ENCODE measurements at regions not wholly inside any gene's neighbourhood (a gene's known extent, or its start where the extent isn't known, plus 50 kb on each side); places are given as distances from the start of the nearest gene placed in this dataset.
"Not testable (repeated sequence)": the region's sequence is repeated elsewhere in the genome, so short reads cannot be mapped to it uniquely, and the experiment has no call there.

DNA sequence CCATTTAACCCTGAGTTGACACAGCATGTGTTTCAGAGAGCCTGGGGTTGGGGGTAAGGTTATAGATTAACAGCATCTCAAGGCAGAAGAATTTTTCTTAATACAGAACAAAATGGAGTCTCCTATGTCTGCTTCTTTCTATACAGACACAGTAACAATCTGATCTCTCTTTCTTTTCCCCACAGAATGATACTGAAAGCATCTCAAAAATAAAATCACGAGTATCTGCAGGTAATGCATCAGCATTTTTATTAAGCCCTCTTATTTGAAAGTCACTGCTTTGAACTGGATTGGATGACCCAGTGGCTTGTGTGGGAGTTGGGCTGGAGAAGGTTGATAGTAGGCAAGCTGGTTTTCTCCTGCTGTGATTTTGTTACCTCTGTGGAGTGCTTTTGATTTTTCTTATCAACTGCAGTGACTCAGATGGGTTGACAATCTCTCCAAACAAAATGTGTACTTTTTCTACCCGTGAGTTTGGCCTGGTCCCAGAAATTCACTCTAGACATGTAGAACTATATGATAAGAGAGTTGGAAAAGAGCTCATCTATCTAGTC lies 253.5 kb upstream of the PRKCQ start:
- in situ Hi-C loops (cut with MboI; ENCODE audit: low sequenced_read_pairs), result loop anchor here (25.0 kb wide), 1 partner anchor 579 kb away; the partner anchor contains the start of gene SFMBT2

DNA sequence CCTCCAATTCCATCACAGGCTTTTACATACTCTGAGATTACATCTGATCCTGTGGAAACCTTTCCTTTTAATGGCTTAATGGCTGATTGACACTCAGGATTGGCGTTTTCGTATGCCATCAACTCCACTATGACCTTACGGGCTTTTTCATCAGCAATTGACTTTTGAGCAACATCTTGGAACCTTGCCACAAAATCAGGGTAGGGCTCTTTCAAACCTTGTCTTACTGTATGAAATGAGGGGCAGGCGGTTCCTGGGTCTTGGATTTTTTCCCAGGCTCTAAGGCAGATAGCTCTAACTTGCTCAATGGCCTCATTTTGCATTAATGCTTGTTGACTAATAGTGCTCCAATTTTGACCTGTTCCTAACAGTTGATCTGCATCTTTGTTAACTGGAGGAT lies 250.9 kb upstream of the PRKCQ start:
- in situ Hi-C loops (cut with MboI; ENCODE audit: low sequenced_read_pairs), result loop anchor here (25.0 kb wide), 1 partner anchor 581 kb away; the partner anchor contains the start of gene SFMBT2

DNA sequence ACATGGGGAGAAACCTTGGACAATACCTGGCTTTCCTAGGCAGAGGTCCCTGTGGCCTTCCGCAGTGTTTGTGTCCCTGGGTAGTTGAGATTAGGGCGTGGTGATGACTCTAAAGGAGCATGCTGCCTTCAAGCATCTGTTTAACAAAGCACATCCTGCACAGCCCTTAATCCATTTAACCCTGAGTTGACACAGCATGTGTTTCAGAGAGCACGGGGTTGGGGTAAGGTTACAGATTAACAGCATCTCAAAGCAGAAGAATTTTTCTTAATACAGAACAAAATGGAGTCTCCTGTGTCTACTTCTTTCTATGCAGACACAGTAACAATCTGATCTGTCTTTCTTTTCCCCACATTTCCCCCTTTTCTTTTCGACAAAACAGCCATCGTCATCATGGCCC lies 244.7 kb upstream of the PRKCQ start:
- in situ Hi-C loops (cut with MboI; ENCODE audit: low sequenced_read_pairs), result loop anchor here (25.0 kb wide), 1 partner anchor 588 kb away; the partner anchor contains the start of gene SFMBT2

DNA sequence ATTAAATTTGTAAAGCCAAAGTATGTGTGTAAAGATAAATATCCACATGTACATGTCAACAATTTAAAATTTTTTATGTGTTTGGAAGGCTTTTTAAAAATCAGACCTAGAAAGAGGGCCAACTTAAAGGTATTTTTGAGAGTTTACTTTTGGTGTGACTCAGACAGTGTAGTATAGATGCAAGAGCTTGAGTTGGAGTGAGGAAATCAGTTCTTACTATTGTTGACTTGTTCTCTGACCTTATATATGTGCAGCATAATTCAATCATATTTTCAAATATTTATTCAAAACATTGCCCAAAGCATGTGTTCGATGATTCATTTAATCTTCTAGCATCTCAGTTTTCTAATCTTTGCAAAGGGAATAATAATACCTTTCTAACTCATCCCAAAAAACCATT lies 243.7 kb upstream of the PRKCQ start:
- in situ Hi-C loops (cut with MboI; ENCODE audit: low sequenced_read_pairs), result no loop called here

DNA sequence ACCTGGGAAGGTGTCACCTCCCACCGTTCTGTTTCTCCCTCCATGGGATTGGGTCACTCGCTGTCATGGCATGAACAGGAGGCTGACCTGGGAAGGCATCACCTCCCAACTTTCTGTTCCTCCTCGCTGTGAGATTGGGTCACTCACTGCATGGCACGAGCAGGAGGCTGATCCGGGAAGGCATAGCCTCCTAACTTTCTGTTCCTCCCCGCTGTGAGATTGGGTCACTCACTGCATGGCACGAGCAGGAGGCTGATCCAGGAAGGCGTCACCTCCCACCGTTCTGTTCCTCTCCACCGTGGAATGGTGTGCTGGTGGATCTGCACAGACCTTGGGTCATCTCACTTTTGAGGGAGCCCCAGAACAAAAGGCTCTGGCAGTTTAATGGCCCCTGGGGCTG lies 239.2 kb upstream of the PRKCQ start:
- in situ Hi-C loops (cut with MboI; ENCODE audit: low sequenced_read_pairs), result no loop called here

DNA sequence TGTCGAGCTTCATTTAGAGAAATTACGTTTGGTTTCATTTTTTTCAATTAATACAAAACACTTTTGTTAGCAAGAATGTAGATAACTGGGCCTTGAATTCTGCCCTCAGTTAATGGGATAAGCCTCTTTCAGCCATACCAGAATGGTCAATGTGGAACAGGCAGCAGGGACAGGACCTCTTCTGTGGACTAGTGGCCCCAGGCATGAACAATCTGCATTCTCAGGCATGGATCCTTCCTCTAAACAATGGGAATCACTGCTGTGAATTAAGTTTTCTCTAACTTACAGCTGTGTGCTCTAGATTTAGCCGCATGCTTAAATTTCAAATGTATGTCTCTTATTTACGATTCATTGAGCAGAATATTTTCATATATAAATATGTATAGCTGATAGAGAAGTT lies 237.7 kb upstream of the PRKCQ start:
- in situ Hi-C loops (cut with MboI; ENCODE audit: low sequenced_read_pairs), result no loop called here

DNA sequence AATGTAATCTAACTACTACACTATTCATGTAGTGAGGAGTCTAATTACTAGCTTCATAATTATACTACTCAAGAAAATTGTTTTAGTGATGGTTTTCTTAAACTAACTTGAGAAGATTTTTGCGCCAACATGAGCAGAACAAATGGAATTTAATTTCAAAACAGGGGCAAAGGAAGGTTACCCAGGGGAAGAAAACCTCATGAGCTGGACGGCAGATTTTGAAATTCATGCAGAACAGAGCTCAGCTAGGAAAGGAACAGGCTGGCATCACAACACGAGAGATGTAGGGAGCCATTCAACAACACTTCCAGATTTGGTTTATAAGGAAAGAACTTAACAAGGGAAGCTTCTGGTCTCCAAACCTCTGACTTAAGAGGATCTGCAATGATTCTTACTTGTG lies 235.3 kb upstream of the PRKCQ start:
- in situ Hi-C loops (cut with MboI; ENCODE audit: low sequenced_read_pairs), result no loop called here

DNA sequence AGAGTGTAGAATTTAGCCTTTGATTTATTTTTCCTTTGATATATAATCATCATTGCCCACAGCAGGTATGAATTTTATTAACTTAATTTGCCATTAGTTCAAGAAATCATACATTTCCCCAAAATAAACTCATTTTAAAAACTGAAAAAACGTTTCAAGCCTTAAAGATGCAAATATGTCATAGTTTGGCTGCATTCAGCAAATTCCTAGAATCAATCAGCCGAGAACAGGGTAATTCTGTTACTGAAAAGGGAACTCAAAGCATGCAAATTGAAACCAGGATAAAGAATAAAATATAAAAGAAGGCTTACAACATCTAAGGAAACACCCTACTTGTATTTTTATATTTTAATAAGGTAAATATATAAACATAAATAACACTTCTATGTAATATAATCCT lies 233.8 kb upstream of the PRKCQ start:
- in situ Hi-C loops (cut with MboI; ENCODE audit: low sequenced_read_pairs), result no loop called here

DNA sequence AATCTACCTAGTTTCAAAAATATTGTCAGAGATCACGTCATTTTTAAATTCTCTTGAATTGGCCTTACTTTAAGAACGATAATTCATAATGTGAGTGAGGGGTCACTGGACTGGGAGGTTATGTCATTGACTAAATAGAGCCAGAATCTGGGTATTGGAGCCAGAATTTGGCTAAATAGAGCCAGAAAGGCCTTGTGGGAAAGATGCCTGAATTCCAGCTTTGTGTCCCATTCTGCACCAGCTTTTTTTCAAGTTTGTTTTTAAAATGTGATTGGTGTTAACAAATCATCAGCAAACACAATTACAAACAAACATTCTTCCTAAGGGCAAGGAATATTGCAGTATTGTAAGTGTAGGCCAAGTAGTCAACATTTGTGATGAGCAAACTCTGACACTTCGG lies 233.2 kb upstream of the PRKCQ start:
- in situ Hi-C loops (cut with MboI; ENCODE audit: low sequenced_read_pairs), result no loop called here

DNA sequence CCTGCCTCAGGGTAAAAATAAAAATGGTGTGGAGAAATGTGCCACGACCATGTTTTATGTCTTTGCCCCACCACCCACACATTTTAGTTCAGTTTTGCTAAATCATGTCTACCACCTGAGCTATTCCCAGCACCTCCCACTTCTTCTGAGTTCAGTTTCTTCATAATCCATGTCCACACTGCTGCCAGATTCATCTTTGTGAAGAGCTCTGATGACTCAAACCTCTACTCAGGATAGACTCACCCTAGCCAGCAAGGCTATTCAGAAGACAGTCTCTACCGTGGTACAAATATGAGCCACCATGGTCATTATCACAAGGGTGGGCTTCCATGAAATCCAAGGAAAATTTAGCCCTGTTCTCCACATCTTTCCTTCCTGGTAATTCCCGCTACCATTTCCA lies 231.1 kb upstream of the PRKCQ start:
- in situ Hi-C loops (cut with MboI; ENCODE audit: low sequenced_read_pairs), result no loop called here

DNA sequence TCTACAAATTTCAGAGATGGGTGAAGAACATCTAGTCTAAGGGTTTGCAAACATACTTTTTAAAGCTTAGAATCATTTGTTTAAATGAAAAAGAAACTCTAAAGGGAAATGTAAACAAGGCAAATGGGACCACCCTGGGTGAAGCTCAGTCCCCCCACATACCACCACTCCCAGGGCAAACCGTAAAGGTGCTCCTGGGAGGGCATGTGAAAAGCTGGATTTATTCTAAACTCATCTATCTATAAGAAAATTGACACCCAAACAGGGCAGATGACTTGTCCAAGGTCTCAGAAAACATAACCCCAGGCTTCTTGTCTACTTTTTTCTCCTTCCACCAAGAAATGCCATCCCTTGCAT lies 223.3 kb upstream of the PRKCQ start:
- in situ Hi-C loops (cut with MboI; ENCODE audit: low sequenced_read_pairs), result no loop called here

DNA sequence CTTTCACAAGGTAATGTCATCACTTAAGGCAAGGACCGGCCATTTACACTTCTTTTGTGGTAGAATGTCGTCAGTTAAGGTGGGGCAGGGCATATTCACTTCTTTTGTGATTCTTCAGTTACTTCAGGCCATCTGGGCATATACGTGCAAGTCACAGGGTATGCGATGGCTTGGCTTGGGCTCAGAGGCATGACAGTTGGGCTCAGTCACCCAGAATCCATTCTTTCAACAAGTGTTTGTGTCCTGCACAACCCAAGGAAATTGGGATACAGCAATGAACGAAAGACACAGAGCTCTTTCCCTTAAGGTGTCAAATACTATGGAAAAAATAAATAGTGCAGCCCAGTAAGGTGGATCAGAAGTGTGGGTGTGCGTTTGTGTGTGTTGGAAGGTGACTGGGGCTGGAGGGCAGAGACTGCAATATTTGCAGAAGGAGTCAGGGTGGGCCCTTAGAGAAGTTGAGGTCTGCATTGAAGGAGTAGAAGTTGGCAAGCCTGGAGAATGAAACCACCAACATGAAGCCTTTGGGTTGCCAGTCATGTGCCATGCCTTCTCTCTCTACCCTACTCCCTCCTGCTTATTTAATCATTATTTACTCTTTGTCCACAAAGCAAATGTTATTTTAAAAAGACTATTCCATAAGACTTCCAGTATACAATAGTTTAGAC lies 222.8 kb upstream of the PRKCQ start:
- in situ Hi-C loops (cut with MboI; ENCODE audit: low sequenced_read_pairs), result no loop called here

DNA sequence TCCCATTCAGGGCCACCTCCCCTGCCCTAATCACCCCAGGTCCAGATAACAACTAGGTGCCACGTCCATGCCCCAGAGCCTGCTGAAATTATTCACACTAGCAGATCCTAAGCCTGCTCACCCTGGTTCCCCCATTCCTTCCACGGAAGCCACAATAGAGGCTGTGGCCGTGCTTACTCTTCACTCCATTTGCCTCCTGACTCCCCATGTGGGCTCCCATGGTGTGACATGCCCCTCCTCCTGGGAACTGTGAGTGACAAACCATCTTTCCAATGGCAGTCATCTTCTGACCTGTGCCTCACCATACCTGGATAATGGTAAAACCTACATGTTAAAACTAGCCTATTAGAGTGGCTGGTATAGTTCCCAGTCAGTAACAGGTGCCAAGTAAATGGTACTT lies 216.2 kb upstream of the PRKCQ start:
- in situ Hi-C loops (cut with MboI; ENCODE audit: low sequenced_read_pairs), result no loop called here

DNA sequence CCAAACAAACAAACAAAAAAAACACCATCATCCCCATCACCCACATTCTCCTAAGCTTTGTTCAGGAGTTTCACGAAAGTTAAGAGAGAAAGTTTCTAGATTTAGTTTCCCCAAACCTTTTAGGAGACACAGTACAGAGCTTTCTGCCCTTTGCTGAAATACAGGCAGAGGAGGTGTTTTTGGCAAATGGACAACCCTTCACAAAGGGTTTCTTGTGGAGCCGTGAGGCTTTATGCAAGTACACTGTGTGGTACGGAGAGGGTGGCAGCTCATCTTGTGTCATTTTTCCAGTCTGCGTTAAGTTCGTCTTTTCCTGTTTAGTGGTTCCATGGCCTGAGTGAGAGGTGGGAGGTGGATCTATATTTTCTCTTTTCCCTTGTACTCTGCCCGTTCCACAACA lies 215.5 kb upstream of the PRKCQ start:
- in situ Hi-C loops (cut with MboI; ENCODE audit: low sequenced_read_pairs), result no loop called here

DNA sequence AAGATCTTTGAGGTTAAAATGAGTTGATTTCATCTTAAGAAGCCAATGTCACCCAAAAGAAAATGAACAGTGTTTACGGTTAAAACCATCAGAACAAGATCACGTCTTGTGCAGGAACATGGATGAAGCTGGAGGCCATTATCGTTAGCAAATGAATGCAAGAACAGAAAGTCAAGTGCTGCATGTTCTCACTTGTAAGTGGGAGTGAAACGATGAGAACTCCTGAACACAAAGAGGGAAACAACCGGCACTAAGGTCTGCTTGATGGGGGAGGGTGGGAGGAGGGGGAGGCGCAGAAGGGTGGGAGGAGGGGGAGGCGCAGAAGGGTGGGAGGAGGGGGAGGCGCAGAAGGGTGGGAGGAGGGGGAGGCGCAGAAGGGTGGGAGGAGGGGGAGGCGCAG lies 214.8 kb upstream of the PRKCQ start:
- in situ Hi-C loops (cut with MboI; ENCODE audit: low sequenced_read_pairs), result not testable (repeated sequence)

DNA sequence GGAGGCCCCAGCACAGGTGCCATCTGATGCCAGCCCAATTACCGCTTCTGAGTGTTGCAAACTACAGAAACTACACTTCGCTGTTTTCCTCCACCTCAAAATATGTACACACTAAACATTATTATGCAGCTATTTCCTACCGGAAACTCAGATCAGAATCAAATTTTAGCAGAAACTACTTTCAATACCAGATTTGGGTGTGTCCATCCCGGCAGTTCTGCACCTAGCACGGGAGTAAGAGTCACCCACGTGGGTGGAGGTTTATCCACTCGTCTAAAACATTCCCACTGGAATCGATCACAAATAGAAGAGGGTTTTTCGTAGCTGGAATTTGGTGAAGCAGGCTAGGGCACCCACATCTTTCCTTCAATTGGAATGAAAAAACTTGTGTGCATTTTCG lies 214.4 kb upstream of the PRKCQ start:
- in situ Hi-C loops (cut with MboI; ENCODE audit: low sequenced_read_pairs), result no loop called here

DNA sequence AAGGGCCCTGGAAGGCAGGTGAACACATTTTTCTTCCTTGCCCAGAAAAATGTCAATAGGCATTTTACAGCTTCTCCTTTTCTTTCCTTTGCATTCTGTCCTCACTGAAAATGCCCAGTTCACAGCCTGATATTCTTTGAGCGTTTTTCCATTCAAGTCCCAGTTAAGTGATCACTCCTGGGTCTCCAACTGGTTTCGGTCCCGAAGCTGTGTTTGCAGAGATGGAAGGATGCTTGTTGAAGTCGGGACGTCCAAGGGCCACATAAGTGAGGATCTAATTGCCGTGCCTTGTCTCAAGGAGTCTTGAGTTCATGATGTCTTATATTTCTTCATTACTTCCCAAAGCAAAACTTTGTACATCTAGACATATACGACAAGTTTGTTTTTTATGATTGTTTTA lies 208.7 kb upstream of the PRKCQ start:
- in situ Hi-C loops (cut with MboI; ENCODE audit: low sequenced_read_pairs), result no loop called here

DNA sequence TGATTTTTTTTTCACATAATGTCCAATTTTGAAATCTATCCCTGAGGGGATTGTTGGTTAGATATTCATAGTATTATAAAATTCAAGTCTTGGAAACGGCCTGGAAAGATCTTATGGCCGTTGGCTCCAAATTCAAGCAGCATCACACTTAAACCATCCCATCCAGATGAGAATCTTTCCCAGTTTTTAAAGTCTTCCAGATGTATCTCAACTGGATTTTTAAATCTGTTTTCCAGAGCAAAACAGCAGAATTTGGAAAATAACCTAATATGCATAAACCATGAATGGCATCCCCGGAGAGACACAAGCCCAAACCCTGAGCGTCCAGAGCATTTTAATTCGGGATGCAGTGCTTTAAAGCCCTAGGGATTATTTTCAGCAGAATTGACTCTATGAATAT lies 208.2 kb upstream of the PRKCQ start:
- in situ Hi-C loops (cut with MboI; ENCODE audit: low sequenced_read_pairs), result no loop called here

DNA sequence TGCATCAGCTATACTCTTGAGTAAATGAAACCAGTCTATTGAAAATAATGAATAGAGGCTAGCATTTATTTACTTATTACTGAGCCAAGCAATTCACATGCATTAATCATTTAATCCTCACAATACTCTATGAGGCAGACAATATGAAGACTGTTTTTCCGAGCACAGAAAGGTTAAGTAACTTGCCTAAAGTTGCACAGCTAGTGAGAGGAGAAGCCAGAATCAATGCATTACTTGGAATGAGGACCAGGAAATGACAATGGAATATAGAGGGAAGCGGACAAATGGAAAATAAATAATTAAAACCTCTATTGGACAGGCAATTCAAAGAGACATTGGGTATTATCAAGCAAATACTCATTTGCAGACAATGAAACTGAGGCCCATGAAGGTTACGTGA lies 207.6 kb upstream of the PRKCQ start:
- in situ Hi-C loops (cut with MboI; ENCODE audit: low sequenced_read_pairs), result no loop called here

DNA sequence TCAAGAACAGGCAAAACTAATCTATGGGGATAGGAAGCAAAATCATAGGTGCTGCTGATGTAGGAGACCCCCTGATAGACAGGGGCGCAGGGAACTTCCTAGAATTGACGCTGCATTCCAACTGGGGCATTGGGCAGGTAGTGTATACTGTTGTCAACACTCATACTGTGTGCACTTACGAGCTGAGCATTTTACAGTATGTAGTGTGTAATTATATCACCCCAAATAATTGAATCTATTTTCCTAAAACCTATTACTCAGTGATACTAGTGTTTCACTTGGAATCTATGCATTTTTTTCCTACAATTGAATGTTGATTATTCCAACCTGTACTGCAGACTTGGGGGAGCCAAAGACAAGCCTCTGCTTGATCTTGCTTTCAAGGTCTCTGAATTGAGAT lies 207.0 kb upstream of the PRKCQ start:
- in situ Hi-C loops (cut with MboI; ENCODE audit: low sequenced_read_pairs), result no loop called here

DNA sequence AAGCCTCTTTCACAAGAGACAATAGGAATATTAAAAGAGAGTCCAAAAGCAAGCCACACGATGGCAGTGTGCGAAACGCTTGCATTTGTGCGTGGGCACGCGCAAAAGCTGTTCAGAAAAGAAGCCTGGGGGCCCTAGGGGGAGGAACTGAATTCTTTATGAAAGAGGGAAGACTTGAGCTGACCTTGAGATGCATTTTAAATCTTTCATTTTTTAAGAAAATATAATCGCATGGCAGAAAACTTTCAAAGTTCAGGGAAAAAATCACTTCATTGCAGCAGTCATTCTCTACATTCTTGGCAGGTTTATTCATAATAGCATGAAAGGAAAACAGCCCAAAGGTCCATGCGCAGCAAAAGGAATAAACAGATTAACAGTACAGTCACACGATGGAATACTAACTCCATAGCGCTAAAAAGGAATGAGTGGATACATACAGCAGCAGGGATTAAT lies 206.5 kb upstream of the PRKCQ start:
- in situ Hi-C loops (cut with MboI; ENCODE audit: low sequenced_read_pairs), result no loop called here

DNA sequence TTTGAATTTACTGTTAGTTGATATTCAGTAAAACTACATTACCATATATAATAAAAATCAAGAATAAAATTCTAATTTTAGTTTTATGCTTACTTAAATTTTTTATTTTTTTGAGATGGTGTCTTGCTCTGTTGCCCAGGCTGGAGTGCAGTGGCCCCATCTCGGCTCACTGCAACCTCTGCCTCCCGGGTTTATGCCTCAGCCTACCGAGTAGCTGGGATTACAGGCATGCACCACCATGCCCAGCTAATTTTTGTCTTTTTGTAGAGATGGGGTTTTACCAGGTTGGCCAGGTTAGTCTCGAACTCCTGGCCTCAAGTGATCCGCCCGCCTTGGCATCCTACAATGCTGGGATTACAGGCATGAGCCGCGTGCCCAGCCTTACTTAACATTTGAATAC lies 204.4 kb upstream of the PRKCQ start:
- in situ Hi-C loops (cut with MboI; ENCODE audit: low sequenced_read_pairs), result not testable (repeated sequence)

DNA sequence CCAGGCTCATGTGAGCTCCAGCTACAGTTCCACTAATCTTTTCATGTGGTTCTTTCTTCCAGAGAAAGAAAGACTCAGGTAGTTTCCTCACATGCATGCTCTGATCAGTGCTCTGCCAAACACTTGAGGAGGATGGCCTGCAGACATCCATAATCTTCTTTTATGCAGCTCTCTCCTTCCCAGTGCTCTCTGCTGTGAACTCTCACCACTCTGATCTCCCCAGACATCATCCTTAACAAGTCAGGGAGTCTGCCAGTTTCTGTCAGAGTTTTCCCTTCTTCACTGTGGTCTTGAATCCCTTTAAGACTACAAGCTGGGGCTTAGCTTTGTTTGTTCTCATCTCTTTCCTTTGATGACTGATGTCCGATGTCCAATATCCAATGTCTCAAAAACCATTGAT lies 203.4 kb upstream of the PRKCQ start:
- in situ Hi-C loops (cut with MboI; ENCODE audit: low sequenced_read_pairs), result no loop called here
